ENCODE measurements at regions not wholly inside any gene's neighbourhood (a gene's known extent, or its start where the extent isn't known, plus 50 kb on each side); places are given as distances from the start of the nearest gene placed in this dataset.

DNA sequence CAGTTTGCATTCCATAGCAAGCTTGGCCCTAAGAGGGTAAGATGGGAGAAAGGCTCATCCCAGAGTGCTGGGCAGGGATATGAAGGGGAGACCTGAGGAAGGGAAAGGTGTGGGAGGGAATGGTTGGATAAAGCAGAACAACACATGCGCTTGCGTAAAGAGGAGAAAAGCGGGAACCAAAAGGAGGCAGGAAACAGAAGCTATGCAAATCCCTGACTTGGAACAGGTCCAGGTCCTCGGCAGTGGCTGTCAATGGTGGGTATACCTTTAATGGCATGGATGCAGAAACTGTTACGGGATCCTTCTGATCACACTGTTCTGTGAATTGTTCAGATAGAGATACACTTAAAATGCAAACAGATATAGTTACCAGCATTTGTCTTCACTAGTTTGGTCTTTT is 455.6 kb downstream of the SIPA1L2 start:
- TF ChIP-seq, protein P1, sequence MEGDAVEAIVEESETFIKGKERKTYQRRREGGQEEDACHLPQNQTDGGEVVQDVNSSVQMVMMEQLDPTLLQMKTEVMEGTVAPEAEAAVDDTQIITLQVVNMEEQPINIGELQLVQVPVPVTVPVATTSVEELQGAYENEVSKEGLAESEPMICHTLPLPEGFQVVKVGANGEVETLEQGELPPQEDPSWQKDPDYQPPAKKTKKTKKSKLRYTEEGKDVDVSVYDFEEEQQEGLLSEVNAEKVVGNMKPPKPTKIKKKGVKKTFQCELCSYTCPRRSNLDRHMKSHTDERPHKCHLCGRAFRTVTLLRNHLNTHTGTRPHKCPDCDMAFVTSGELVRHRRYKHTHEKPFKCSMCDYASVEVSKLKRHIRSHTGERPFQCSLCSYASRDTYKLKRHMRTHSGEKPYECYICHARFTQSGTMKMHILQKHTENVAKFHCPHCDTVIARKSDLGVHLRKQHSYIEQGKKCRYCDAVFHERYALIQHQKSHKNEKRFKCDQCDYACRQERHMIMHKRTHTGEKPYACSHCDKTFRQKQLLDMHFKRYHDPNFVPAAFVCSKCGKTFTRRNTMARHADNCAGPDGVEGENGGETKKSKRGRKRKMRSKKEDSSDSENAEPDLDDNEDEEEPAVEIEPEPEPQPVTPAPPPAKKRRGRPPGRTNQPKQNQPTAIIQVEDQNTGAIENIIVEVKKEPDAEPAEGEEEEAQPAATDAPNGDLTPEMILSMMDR (IDR thresholded peaks at IDR 0.05): no peak
- no peak for TF ChIP-seq ZFX (IDR thresholded peaks at IDR 0.05; ENCODE audit: borderline replicate concordance)

All from 22Rv1 (cell line).